ENCODE measurements at regions not wholly inside any gene's neighbourhood (a gene's known extent, or its start where the extent isn't known, plus 50 kb on each side); places are given as distances from the start of the nearest gene placed in this dataset.

GRCh38 chr4:134343081-134343480 lies 141.5 kb upstream of the PABPC4L start:
- no peak for TF ChIP-seq SP1 (IDR thresholded peaks at IDR 0.05)
- TF ChIP-seq SUZ12 (IDR thresholded peaks at IDR 0.05) = no peak
